Coronary artery (tissue), 2 donors: ENCODE measurements at regions not wholly inside any gene's neighbourhood (a gene's known extent, or its start where the extent isn't known, plus 50 kb on each side); places are given as distances from the start of the nearest gene placed in this dataset.
"Not testable (repeated sequence)": the region's sequence is repeated elsewhere in the genome, so short reads cannot be mapped to it uniquely, and the experiment has no call there.

ENCODE experiments used
- DNase-seq: peaks from one replicate; pipeline ENCODE4 v3.0.0-alpha.2; 2017; ENCODE audit warnings: low spot score
- H3K27ac ChIP-seq, 2 donors: fragments of 200-600 bp; sonication (generic); one replicate each; pipeline ENCODE4 v1.5.1; 2016 to 2019
- H3K4me3 ChIP-seq: fragments of 200-600 bp; sonication (generic); 2 replicates; pipeline ENCODE4 v1.5.1; 2016; ENCODE audit warnings: mild to moderate bottlenecking, moderate library complexity
- CTCF ChIP-seq: fragments of 200-600 bp; sonication (generic); IDR thresholded peaks from one replicate; pipeline ENCODE4 v1.5.1; 2019; ENCODE audit warnings: antibody characterized with exemption

GRCh38 chr4:165548702-165549101, 169.9 kb downstream of the CPE start:
- Histone ChIP-seq H3K27ac (no peak overlapping the region), H3K4me3 (no peak overlapping the region)
- TF ChIP-seq CTCF: no peak
- DNase-seq: no peak

GRCh38 chr4:165553221-165553810, 174.5 kb downstream of the CPE start:
- no peak for TF ChIP-seq CTCF
- no peak for DNase-seq
- Histone ChIP-seq H3K27ac (no peak overlapping the region), H3K4me3 (no peak overlapping the region)

- DNase-seq: no peak
- no peak overlapping the region for H3K27ac ChIP-seq
- TF ChIP-seq CTCF: no peak
- no peak overlapping the region for H3K4me3 ChIP-seq
Observed at GRCh38 chr4:165555302-165555701, 176.5 kb downstream of the CPE start.

GRCh38 chr4:165556383-165556782, 177.6 kb downstream of the CPE start:
- H3K4me3 ChIP-seq: no peak overlapping the region
- H3K27ac ChIP-seq: no peak overlapping the region
- TF ChIP-seq CTCF: no peak
- DNase-seq: no peak

GRCh38 chr4:165560941-165561340, 182.1 kb downstream of the CPE start:
- DNase-seq: no peak
- no peak for TF ChIP-seq CTCF
- H3K4me3 ChIP-seq: no peak overlapping the region
- H3K27ac ChIP-seq: no peak overlapping the region

GRCh38 chr4:165563851-165564250, 185.0 kb downstream of the CPE start:
- no peak for DNase-seq
- no peak for TF ChIP-seq CTCF
- H3K27ac ChIP-seq: no peak overlapping the region

GRCh38 chr4:165569031-165569430, 190.2 kb downstream of the CPE start:
- no peak for TF ChIP-seq CTCF
- Histone ChIP-seq H3K4me3 (no peak overlapping the region), H3K27ac (no peak overlapping the region)
- no peak for DNase-seq

More at GRCh38 chr4:165563851-165564250, 185.0 kb downstream of the CPE start:
- no peak overlapping the region for H3K4me3 ChIP-seq

- not testable (repeated sequence) for DNase-seq, H3K27ac ChIP-seq, H3K4me3 ChIP-seq
Observed at GRCh38 chr4:165571476-165571875, 192.7 kb downstream of the CPE start.
